SHP77 (cell line): ENCODE measurements at regions not wholly inside any gene's neighbourhood (a gene's known extent, or its start where the extent isn't known, plus 50 kb on each side); places are given as distances from the start of the nearest gene placed in this dataset.

Source experiments
- DNase-seq, 2 experiments: peaks; one replicate each; lab custom pipeline; 2025; lab: John Stamatoyannopoulos, UW

GRCh38 chr1:36607263-36607651, 124.5 kb upstream of the CSF3R start:
- DNase-seq = no peak

GRCh38 chr1:36606641-36607262, 124.0 kb upstream of the CSF3R start:
- DNase-seq = no peak

- DNase-seq = no peak
Measured at GRCh38 chr1:36605942-36606640, 123.4 kb upstream of the CSF3R start.

GRCh38 chr1:36603461-36603860, 120.7 kb upstream of the CSF3R start:
- DNase-seq = no peak

GRCh38 chr1:36602184-36602583, 119.5 kb upstream of the CSF3R start:
- no peak for DNase-seq

- no peak for DNase-seq
Measured at GRCh38 chr1:36599828-36600227, 117.1 kb upstream of the CSF3R start.

GRCh38 chr1:36597514-36597913, 114.8 kb upstream of the CSF3R start:
- no peak for DNase-seq

- no peak for DNase-seq
Measured at GRCh38 chr1:36595921-36596320, 113.2 kb upstream of the CSF3R start.

GRCh38 chr1:36595349-36595748, 112.6 kb upstream of the CSF3R start:
- DNase-seq = no peak

GRCh38 chr1:36594023-36594422, 111.3 kb upstream of the CSF3R start:
- no peak for DNase-seq

- no peak for DNase-seq
Measured at GRCh38 chr1:36591278-36591677, 108.6 kb upstream of the CSF3R start.

GRCh38 chr1:36590771-36591170, 108.1 kb upstream of the CSF3R start:
- DNase-seq = no peak

GRCh38 chr1:36590264-36590663, 107.6 kb upstream of the CSF3R start:
- DNase-seq = no peak

- no peak for DNase-seq
Measured at GRCh38 chr1:36588972-36589371, 106.3 kb upstream of the CSF3R start.

- no peak for DNase-seq
Measured at GRCh38 chr1:36585569-36586548, 103.1 kb upstream of the CSF3R start.

GRCh38 chr1:36584874-36585453, 102.3 kb upstream of the CSF3R start:
- DNase-seq = no peak

- DNase-seq = no peak
Measured at GRCh38 chr1:36583980-36584782, 101.5 kb upstream of the CSF3R start.

- no peak for DNase-seq
Measured at GRCh38 chr1:36583080-36583479, 100.4 kb upstream of the CSF3R start.

- no peak for DNase-seq
Measured at GRCh38 chr1:36582066-36582755, 99.5 kb upstream of the CSF3R start.

- DNase-seq = no peak
Measured at GRCh38 chr1:36580524-36580923, 97.8 kb upstream of the CSF3R start.

- DNase-seq = no peak
Measured at GRCh38 chr1:36579039-36579438, 96.3 kb upstream of the CSF3R start.
